ENCODE measurements at regions not wholly inside any gene's neighbourhood (a gene's known extent, or its start where the extent isn't known, plus 50 kb on each side); places are given as distances from the start of the nearest gene placed in this dataset.
"Not testable (repeated sequence)": the region's sequence is repeated elsewhere in the genome, so short reads cannot be mapped to it uniquely, and the experiment has no call there.

- intact Hi-C loops (cut with micrococcal nuclease), result no loop called here
Measured at GRCh38 chr16:82302042-82302727, 132.2 kb upstream of the MPHOSPH6 start.

GRCh38 chr16:82301146-82301755 is 131.2 kb upstream of the MPHOSPH6 start:
- intact Hi-C loops (cut with micrococcal nuclease), result no loop called here

GRCh38 chr16:82300374-82300951 is 130.4 kb upstream of the MPHOSPH6 start:
- intact Hi-C loops (cut with micrococcal nuclease), result no loop called here

GRCh38 chr16:82298472-82298871 is 128.4 kb upstream of the MPHOSPH6 start:
- intact Hi-C loops (cut with micrococcal nuclease), result no loop called here

GRCh38 chr16:82295290-82296201 is 125.5 kb upstream of the MPHOSPH6 start:
- intact Hi-C loops (cut with micrococcal nuclease), result no loop called here

- intact Hi-C loops (cut with micrococcal nuclease), result no loop called here
Measured at GRCh38 chr16:82293671-82294070, 123.6 kb upstream of the MPHOSPH6 start.

- intact Hi-C loops (cut with micrococcal nuclease), result no loop called here
Measured at GRCh38 chr16:82287937-82288336, 117.9 kb upstream of the MPHOSPH6 start.

- intact Hi-C loops (cut with micrococcal nuclease), result no loop called here
Measured at GRCh38 chr16:82282662-82283061, 112.6 kb upstream of the MPHOSPH6 start.

- intact Hi-C loops (cut with micrococcal nuclease), result no loop called here
Measured at GRCh38 chr16:82281544-82281943, 111.5 kb upstream of the MPHOSPH6 start.

GRCh38 chr16:82280867-82281266 is 110.8 kb upstream of the MPHOSPH6 start:
- intact Hi-C loops (cut with micrococcal nuclease), result no loop called here

GRCh38 chr16:82275349-82275748 is 105.3 kb upstream of the MPHOSPH6 start:
- intact Hi-C loops (cut with micrococcal nuclease), result not testable (repeated sequence)

- intact Hi-C loops (cut with micrococcal nuclease), result no loop called here
Measured at GRCh38 chr16:82271636-82272035, 101.6 kb upstream of the MPHOSPH6 start.

- intact Hi-C loops (cut with micrococcal nuclease), result not testable (repeated sequence)
Measured at GRCh38 chr16:82267675-82268074, 97.7 kb upstream of the MPHOSPH6 start.

- intact Hi-C loops (cut with micrococcal nuclease), result no loop called here
Measured at GRCh38 chr16:82265809-82266208, 95.8 kb upstream of the MPHOSPH6 start.

GRCh38 chr16:82264756-82265155 is 94.7 kb upstream of the MPHOSPH6 start:
- intact Hi-C loops (cut with micrococcal nuclease), result loop anchor here (5.0 kb wide), 1 partner anchor 1563 kb away; no protein-coding TSS in a partner anchor

GRCh38 chr16:82263521-82264143 is 93.6 kb upstream of the MPHOSPH6 start:
- intact Hi-C loops (cut with micrococcal nuclease), result loop anchor here (1.0 to 5.0 kb wide), 7 partner anchors 193 to 1564 kb away; no protein-coding TSS in a partner anchor

GRCh38 chr16:82262244-82262643 is 92.2 kb upstream of the MPHOSPH6 start:
- intact Hi-C loops (cut with micrococcal nuclease), result loop anchor here (2.0 to 5.0 kb wide), 2 partner anchors 369 to 1565 kb away; no protein-coding TSS in a partner anchor

- intact Hi-C loops (cut with micrococcal nuclease), result loop anchor here (5.0 kb wide), 1 partner anchor 1567 kb away; no protein-coding TSS in a partner anchor
Measured at GRCh38 chr16:82260212-82260795, 90.3 kb upstream of the MPHOSPH6 start.

- intact Hi-C loops (cut with micrococcal nuclease), result loop anchor here (5.0 kb wide), 1 partner anchor 1568 kb away; no protein-coding TSS in a partner anchor
Measured at GRCh38 chr16:82259731-82260130, 89.7 kb upstream of the MPHOSPH6 start.

- intact Hi-C loops (cut with micrococcal nuclease), result no loop called here
Measured at GRCh38 chr16:82257990-82258389, 88.0 kb upstream of the MPHOSPH6 start.
